ENCODE measurements at regions not wholly inside any gene's neighbourhood (a gene's known extent, or its start where the extent isn't known, plus 50 kb on each side); places are given as distances from the start of the nearest gene placed in this dataset.
A peak's percentile ranks its signal among the peaks of the same experiment; 100 is the strongest.
"Not testable (repeated sequence)": the region's sequence is repeated elsewhere in the genome, so short reads cannot be mapped to it uniquely, and the experiment has no call there.

DNA sequence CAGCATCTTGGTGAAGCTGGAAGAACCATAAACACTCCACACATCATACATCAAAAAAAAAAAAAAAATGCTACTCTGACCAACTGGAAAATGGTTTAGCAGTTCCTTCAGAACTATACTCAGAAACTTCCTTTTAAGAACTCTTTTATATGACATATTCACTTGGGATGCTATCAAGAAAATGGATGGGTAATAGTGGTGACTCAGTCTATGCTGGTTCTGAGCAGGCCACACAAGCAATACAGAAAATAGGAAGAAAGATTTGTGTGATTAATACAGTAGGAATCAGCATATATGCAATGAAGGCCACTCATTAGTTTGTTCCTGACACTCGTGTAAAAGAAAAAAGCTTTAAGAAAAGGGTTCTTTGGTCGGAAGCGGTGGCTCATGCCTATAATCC, 123.5 kb upstream of the FAT4 start:
- H3K27ac ChIP-seq = no peak overlapping the region
- H3K4me3 ChIP-seq = no peak overlapping the region
- no peak for ATAC-seq (replicated peaks in 6 of 8)
- H3K4me1 ChIP-seq (replicated peaks in 1 of 2) = no peaks in the 10 kb centered on the region
- in situ Hi-C loops (cut with MboI; ENCODE audit: low pct_unique_long_range_greater_than_20kb in 2 of 9, low sequenced_read_pairs in 9 of 9, unreplicated experiment in 9 of 9) = no loop called here
- WGBS, 10 experiments = 0 to 100% (median 84%) methylated on average over 1 to 3 of the region's 3 CpGs; no CpG with 5 or more reads in 2 of the 10 experiments

DNA sequence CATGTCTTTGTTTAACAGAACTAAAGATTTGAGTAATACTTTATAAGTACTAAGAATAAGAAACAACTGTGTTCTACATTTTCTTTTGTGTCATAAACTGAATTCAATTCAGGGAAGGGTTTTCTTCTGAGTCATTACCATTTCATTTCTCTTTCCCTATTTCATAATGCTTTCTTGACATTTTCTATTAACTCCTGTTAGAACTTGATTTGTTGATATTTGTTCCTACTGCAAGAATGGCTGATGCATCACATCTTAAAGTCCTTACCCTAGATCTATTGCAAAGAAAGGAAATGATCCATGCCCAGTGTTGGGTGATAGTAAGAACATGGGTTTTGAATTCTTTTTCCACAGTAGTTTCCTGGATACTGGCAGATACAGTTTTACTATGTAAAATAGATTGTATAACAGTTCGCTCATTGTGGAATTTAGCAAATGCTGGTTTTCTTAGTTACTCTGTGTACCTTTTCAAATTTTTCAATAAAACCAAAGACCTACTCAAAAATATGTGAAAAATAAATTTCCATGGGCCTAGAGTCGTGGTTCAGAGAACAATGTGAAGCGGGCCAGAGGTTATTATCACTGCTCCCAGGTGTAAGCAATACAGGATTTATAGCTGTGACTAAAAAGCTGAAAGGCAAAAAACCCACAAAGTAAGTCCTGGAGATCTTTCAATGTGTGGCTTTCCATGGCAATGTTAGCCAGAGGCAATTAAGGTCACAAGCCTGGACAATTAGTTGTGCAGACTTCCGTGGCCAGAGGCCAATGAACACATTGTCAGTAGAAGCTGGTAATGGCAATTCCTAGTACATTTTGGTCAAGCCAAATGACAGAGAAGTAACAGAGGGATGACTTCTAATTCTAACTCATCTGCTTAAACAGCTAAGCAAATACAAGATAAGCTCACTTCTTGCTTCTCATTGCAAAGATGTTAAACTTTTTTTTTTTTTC, 127.3 kb upstream of the FAT4 start:
- WGBS, 10 experiments = 10 to 90% (median 63%) methylated on average over 2 to 4 of the region's 4 CpGs; no CpG with 5 or more reads in 2 of the 10 experiments
- Histone ChIP-seq H3K27ac (no peak overlapping the region), H3K4me3 (no peak overlapping the region), H3K4me1 (replicated peaks in 1 of 2) (no peaks in the 10 kb centered on the region)
- in situ Hi-C loops (cut with MboI; ENCODE audit: low pct_unique_long_range_greater_than_20kb in 2 of 9, low sequenced_read_pairs in 9 of 9, unreplicated experiment in 9 of 9) = no loop called here
- peak in 3 of 8 experiments; percentile 25 to 87 (median 43) for ATAC-seq (replicated peaks in 6 of 8)

DNA sequence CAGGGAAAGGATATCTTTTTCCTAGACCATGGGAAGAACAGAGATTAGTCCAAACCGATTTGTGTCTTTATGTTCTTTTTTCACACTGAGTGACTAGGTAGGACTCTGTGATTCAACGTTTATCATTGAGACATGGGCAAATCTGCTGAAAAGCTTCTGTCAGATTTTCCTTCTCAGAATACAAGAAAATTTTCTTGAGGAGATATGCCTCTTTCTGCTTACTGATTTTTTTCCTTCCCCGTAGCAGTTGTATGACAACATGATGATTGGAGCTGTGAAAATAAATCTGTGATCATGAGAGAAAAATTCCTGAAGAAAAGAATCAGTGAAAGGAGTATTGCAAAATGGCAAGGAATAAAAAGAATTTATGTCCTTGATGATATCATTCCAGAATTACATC, 130.6 kb upstream of the FAT4 start:
- H3K4me3 ChIP-seq = no peak overlapping the region
- in situ Hi-C loops (cut with MboI; ENCODE audit: low pct_unique_long_range_greater_than_20kb in 2 of 9, low sequenced_read_pairs in 9 of 9, unreplicated experiment in 9 of 9) = no loop called here
- WGBS, 10 experiments = 24 to 94% (median 68%) methylated on average over 3 of the region's 3 CpGs; no CpG with 5 or more reads in 2 of the 10 experiments
- H3K4me1 ChIP-seq (replicated peaks in 1 of 2) = no peaks in the 10 kb centered on the region
- H3K27ac ChIP-seq = no peak overlapping the region
- ATAC-seq (replicated peaks in 6 of 8) = no peak

DNA sequence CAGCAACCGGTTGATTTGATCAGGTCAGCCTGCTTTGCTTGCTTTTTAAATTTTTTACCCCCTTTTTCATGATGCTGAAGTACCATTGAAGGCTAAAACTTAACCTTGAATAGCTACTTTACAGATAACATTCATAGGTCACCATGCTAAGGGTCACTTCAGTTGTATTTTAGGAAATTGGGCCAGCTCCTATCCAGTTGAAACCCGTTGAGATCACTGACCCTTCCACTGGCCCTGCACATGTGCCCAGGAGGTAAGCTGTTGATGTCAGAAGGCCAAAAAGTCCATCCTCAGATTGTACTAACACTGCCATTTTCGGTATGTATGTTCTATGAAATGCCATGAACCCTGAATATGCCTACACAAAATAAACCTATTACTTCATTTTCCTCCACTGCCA, 133.0 kb upstream of the FAT4 start:
- ATAC-seq (replicated peaks in 6 of 8) = no peak
- in situ Hi-C loops (cut with MboI; ENCODE audit: low pct_unique_long_range_greater_than_20kb in 2 of 9, low sequenced_read_pairs in 9 of 9, unreplicated experiment in 9 of 9) = no loop called here

DNA sequence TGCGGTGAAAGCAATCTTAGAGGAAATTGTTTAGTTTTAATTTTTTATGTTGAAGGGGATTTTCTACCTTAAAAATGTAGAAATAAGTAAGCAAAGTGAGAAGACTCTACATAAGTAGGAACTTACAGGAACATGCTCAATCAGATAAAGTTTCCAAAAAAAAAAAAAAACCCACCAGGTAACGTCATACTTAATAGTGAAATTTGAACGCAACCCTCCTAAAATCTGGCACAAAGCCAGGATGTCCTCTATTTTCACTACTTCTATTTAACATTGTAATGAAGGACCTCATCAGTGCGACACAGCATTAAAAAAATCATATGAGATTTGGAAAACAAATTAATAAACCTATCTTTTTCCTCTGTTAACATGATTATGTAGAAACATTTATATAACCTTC, 135.0 kb upstream of the FAT4 start:
- WGBS, 10 experiments = 78 to 100% (median 95%) methylated on average over 1 to 4 of the region's 4 CpGs; no CpG with 5 or more reads in 1 of the 10 experiments
- no peaks in the 10 kb centered on the region for H3K4me1 ChIP-seq (replicated peaks in 1 of 2)
- in situ Hi-C loops (cut with MboI; ENCODE audit: low pct_unique_long_range_greater_than_20kb in 2 of 9, low sequenced_read_pairs in 9 of 9, unreplicated experiment in 9 of 9) = no loop called here
- no peak overlapping the region for H3K27ac ChIP-seq
- H3K4me3 ChIP-seq = no peak overlapping the region
- ATAC-seq (replicated peaks in 6 of 8) = no peak

More for the DNA sequence above, 133.0 kb upstream of the FAT4 start:
- Histone ChIP-seq H3K27ac (no peak overlapping the region), H3K4me3 (no peak overlapping the region), H3K4me1 (replicated peaks in 1 of 2) (no peaks in the 10 kb centered on the region)
- WGBS, 10 experiments = 50 to 93% (median 84%) methylated on average over 2 to 3 of the region's 3 CpGs; no CpG with 5 or more reads in 3 of the 10 experiments

DNA sequence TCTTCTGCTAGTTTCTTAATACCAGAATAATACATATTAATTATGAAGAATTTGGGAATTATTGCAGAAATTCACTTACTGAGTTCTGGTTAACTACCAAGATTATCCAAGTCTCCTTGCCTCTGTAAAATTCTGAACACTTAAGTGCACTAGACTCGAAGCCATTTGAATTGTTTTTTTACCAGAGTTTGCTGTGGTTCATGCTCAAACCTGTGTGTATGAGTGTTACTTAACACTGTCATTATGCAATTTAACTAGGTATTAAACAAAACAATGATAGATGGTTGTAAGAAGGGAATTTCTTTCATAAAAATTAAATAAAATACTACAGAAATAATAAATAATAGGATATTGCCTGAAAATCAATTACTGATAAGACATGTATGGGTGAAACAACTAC, 145.6 kb upstream of the FAT4 start:
- Histone ChIP-seq H3K4me1 (replicated peaks in 1 of 2) (no peaks in the 10 kb centered on the region), H3K27ac (no peak overlapping the region), H3K4me3 (no peak overlapping the region)
- peak in 1 of 8 experiments; percentile 23 for ATAC-seq (replicated peaks in 6 of 8)
- 0 to 100% (median 50%) methylated on average over 1 of the region's 1 CpG; no CpG with 5 or more reads in 3 of the 10 experiments for WGBS, 10 experiments
- in situ Hi-C loops (cut with MboI; ENCODE audit: low pct_unique_long_range_greater_than_20kb in 2 of 9, low sequenced_read_pairs in 9 of 9, unreplicated experiment in 9 of 9) = no loop called here

DNA sequence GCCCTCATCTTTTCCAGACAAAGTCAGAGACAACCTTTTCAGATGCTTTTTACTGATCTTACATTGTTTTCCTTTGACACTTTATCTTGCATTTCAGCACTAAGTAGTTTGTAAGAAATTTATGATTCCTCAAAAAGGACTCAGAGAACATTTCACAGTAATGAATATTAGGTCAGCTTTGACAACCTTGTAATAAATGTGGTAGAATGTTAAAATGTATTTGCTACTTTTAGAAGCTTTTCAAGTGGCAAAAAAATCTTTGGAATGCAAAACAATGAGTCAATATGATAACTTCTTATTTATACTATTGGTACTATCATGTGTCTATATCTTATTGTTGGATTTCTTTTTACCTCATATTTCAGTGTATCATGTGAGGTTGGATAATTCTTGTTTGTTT, 146.2 kb upstream of the FAT4 start:
- no peak overlapping the region for H3K4me3 ChIP-seq
- no peak overlapping the region for H3K27ac ChIP-seq
- H3K4me1 ChIP-seq (replicated peaks in 1 of 2) = no peaks in the 10 kb centered on the region
- no peak for ATAC-seq (replicated peaks in 6 of 8)
- in situ Hi-C loops (cut with MboI; ENCODE audit: low pct_unique_long_range_greater_than_20kb in 2 of 9, low sequenced_read_pairs in 9 of 9, unreplicated experiment in 9 of 9) = no loop called here

DNA sequence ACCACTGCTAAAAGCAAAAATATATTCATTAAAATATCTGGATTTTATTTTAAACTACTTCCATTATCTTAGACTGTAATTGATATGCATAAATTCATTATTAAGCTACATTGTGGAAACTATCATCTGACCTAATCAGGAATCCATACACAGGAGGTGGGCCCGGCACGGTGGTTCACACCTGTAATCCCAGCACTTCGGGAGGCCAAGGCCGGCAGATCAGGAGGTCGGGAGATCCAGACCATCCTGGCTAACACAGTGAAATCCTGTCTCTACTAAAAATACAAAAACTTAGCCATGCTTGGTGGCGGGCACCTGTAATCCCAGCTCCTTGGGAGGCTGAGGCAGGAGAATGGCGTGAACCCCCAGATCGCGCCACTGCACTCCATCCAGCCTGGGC, 148.7 kb upstream of the FAT4 start:
- in situ Hi-C loops (cut with MboI; ENCODE audit: low pct_unique_long_range_greater_than_20kb in 2 of 9, low sequenced_read_pairs in 9 of 9, unreplicated experiment in 9 of 9); H3K4me3 ChIP-seq; H3K4me1 ChIP-seq (replicated peaks in 1 of 2); H3K27ac ChIP-seq; ATAC-seq (replicated peaks in 6 of 8): not testable (repeated sequence)
- 80 to 100% (median 92%) methylated on average over 1 to 9 of the region's 9 CpGs; no CpG with 5 or more reads in 5 of the 10 experiments for WGBS, 10 experiments

DNA sequence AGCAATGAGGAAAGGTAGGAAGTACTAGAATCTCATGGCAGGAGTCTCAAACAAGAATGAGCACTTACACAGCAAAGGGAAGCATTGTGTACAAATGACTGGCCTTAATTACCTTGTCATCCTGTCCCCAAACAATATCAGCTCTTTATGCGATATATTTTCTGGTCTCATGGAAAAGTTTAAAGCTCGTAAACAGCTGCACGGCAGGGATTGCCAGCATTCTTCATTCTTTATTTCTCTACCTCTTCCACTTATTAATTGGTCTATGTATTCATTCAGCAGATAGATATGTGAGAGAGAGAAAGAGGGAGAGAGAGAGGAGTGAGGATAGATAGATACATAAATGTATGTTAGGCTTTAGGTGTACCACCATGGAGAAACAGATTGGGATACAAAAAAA, 155.8 kb upstream of the FAT4 start:
- Histone ChIP-seq H3K4me3 (no peak overlapping the region), H3K4me1 (replicated peaks in 1 of 2) (no peaks in the 10 kb centered on the region), H3K27ac (no peak overlapping the region)
- in situ Hi-C loops (cut with MboI; ENCODE audit: low pct_unique_long_range_greater_than_20kb in 2 of 9, low sequenced_read_pairs in 9 of 9, unreplicated experiment in 9 of 9) = no loop called here
- no peak for ATAC-seq (replicated peaks in 6 of 8)
- 33 to 100% (median 92%) methylated on average over 1 to 3 of the region's 3 CpGs; no CpG with 5 or more reads in 3 of the 10 experiments for WGBS, 10 experiments

DNA sequence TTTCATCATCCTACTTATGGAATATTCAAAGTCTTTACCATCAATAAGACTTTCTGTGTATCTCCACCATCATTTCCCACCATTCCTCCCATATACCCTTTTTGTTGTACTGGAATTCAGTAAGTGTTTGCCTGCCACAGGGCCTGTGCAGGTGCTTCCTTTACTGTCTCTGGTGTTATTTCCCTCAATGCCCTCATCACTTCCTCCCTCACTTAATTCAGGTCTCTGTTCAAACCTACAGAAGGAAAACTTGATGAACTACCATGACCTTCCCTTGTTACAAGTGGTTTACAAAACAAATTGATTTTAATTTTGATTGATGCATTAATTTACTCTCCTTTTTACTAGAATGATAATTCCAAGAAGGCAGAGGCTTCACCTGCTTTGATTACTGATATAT, 159.5 kb upstream of the FAT4 start:
- ATAC-seq (replicated peaks in 6 of 8) = no peak
- no peak overlapping the region for H3K27ac ChIP-seq
- H3K4me1 ChIP-seq (replicated peaks in 1 of 2) = no peaks in the 10 kb centered on the region
- no peak overlapping the region for H3K4me3 ChIP-seq
- in situ Hi-C loops (cut with MboI; ENCODE audit: low pct_unique_long_range_greater_than_20kb in 2 of 9, low sequenced_read_pairs in 9 of 9, unreplicated experiment in 9 of 9) = no loop called here

DNA sequence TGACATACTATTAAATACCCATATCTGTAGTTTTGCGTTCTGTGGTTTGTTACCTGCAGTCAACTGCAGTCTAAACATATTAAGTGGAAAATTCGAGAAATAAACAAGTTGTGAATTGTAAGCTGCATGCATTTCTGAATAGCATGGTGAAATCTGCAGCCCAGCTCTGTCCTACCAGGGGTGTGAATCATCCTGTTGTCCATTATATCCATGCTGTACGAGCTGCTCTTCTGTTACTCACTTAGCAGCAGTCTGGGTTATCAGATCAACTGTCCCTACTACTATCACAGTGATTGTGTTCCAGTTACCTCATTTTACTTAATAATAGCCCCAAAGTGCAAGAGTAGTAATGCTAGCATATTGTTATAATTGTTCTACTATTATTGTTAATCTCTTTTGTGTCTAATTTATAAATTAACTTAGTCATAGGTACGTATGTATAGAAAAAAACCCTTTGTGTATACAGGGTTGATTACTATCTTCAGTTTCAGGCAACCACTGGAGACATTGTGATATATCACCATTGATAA, 173.7 kb upstream of the FAT4 start:
- 0 to 95% (median 78%) methylated on average over 1 to 4 of the region's 4 CpGs for WGBS, 10 experiments
- ATAC-seq (replicated peaks in 6 of 8) = peak in 7 of 8 experiments; percentile 46 to 97 (median 79)
- peaks cover 0 to 3% of the 10 kb centered on the region in 2 donors for H3K4me1 ChIP-seq (replicated peaks in 1 of 2)
- no peak overlapping the region for H3K4me3 ChIP-seq
- in situ Hi-C loops (cut with MboI; ENCODE audit: low pct_unique_long_range_greater_than_20kb in 2 of 9, low sequenced_read_pairs in 9 of 9, unreplicated experiment in 9 of 9) = no loop called here
- H3K27ac ChIP-seq = no peak overlapping the region

DNA sequence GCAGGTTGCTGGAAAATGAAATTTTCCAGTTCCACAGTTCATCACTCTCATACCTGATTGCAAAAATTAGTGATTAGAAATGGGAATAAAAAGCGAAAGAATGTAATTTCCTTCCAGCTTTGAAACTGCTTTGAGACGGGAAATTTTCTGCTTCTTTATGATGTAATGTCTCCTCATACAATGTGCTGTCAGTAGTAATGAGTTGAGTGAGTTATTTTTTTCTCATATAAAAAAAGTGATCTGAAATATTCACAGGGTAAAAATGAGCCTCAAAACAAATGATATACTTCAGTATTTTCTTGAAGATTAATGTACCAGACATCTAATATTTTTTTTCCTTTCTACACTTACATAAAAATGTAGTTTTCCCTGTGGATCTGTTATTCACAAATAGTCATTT, 179.1 kb upstream of the FAT4 start:
- Histone ChIP-seq H3K4me3 (no peak overlapping the region), H3K27ac (no peak overlapping the region), H3K4me1 (replicated peaks in 1 of 2) (peaks cover 8 to 14% of the 10 kb centered on the region in 2 donors)
- ATAC-seq (replicated peaks in 6 of 8) = peak in 5 of 8 experiments; percentile 45 to 68 (median 66)
- WGBS, 10 experiments = 30 to 82% (median 60%) methylated on average over 1 to 2 of the region's 2 CpGs; no CpG with 5 or more reads in 1 of the 10 experiments
- in situ Hi-C loops (cut with MboI; ENCODE audit: low pct_unique_long_range_greater_than_20kb in 2 of 9, low sequenced_read_pairs in 9 of 9, unreplicated experiment in 9 of 9) = no loop called here

DNA sequence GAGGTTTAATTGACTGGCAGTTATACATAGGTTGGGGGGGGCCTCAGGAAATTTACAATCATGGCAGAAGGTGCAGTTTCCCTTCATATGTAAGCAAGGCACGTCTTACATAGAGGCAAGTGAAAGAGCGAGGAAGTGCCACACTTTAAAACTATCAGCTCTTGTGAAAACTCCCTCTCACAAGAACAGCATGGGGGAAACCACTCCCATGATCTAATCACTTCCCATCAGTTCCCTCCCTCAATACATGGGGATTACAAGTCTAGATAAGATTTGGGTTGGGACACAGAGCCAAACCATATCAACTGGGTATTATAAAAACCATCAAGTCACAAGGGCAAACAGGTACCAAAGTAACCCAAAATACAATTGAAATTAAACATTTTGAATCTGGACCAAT, 182.0 kb upstream of the FAT4 start:
- in situ Hi-C loops (cut with MboI; ENCODE audit: low pct_unique_long_range_greater_than_20kb in 2 of 9, low sequenced_read_pairs in 9 of 9, unreplicated experiment in 9 of 9) = no loop called here
- Histone ChIP-seq H3K4me3 (no peak overlapping the region), H3K4me1 (replicated peaks in 1 of 2) (peaks cover 8 to 14% of the 10 kb centered on the region in 2 donors), H3K27ac (no peak overlapping the region)
- peak in 2 of 8 experiments; percentile 33 to 51 for ATAC-seq (replicated peaks in 6 of 8)
- 33 to 100% (median 67%) methylated on average over 1 to 2 of the region's 2 CpGs; no CpG with 5 or more reads in 5 of the 10 experiments for WGBS, 10 experiments

All from motor neuron (in vitro differentiated cells).